ENCODE measurements at regions not wholly inside any gene's neighbourhood (a gene's known extent, or its start where the extent isn't known, plus 50 kb on each side); places are given as distances from the start of the nearest gene placed in this dataset.

DNA sequence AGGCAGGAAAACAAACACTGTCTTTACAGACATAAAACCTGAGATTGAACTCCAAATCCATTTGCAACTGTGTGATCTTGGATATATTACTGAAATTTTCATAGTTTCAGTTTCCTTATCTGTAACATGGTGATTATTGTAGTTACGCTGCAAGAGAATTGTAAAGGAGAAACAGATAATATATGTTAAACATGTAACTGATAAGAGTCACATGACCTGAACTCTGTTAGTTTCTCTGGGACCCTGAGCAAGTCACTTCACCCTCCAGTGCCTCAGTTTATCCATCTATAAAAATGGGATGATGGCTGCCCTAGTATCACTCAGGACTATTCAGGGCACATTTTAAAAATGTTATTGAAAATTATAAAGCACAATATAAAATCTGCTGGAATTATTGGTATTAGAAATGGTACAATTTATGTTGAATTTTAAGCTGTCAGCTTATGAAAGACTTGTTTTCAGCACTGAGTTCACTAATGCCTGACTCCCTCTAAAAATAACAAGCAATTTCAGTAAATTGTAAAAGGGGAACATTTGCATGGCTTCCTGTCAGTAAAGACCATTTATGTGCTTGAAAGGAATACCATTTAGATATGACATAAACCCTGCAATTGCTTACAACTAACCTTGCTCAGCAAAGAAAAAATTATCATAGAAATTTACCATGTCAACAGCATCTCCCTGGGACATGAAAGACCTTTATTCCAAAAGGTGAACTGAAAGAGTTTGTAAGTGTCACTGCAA is 393.5 kb downstream of the RAD51AP2 start:
- DNase-seq, result no peak

DNA sequence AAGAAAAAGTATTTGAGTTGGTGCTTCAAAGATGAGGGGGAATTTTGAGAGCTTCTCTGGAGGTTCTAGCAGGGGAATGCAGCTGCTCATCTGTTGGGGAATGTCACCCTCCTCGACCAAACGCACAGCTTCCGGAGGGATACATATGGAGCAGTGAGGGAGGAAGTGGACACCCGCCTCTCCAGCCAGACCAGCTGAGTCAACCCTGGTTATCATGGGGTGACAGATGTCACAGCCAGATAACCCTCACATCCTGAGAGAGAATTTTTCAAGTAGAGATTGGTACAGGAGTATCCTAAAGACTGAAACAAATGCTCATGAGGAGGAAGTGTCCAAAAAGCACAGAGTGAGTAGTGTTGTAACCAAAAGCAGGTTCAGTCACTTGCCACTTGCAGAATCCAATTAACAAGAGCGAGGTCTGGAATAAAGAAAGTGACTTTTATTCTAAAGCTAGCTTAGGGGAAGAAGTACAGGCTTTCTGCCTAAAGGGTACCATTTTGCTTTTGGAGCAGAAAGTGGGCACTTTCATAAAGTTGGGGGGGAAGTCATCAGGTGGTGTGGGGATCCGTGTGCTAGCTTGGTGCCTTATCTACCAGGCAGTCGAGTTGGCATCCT is 395.2 kb downstream of the RAD51AP2 start:
- DNase-seq, result no peak

GRCh38 chr2:17115466-17115865 is 402.8 kb downstream of the RAD51AP2 start:
- no peak for DNase-seq

DNA sequence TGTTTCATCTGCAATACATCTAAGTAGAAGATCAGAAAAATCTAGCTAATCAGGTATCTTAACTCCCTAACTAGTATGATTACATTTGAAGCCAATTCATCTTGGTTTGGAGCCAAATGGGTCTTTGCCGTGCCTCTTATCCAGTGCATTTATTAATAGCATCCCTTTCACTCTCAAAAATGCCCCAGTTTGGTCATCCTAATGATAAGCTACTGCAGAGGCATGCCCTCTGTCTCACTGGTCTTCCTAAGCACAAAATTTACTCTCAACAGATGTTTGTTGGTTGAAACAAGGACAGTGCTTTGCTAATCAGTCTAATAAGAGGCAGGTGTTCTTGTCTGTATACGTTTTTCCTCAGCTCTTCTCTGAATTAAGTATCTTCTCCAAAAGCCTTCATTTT is 403.2 kb downstream of the RAD51AP2 start:
- DNase-seq, result no peak

- no peak for DNase-seq
Observed at GRCh38 chr2:17107871-17108270, 410.4 kb downstream of the RAD51AP2 start.

GRCh38 chr2:17107151-17107550 is 411.1 kb downstream of the RAD51AP2 start:
- no peak for DNase-seq

DNA sequence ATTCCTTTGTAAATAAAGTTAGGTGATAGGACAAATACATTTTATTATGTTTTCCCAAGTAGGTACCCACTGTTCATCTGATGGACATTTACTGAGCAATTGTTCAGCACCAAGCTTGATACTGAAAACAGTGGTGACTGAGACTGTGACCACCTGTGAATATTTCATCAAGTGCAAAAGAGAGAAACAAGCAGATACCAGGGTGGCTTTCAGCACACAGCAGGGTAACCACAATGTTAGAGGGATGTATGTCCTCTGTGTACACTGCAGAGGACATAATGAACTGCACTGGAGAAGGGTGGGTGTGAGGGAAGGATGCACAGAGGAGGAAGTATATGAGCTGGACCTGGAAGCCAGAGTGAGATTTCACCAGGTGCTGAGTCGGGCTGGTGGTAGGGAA is 411.8 kb downstream of the RAD51AP2 start:
- DNase-seq, result no peak

- DNase-seq, result no peak
Observed at GRCh38 chr2:17104454-17104853, 413.8 kb downstream of the RAD51AP2 start.

DNA sequence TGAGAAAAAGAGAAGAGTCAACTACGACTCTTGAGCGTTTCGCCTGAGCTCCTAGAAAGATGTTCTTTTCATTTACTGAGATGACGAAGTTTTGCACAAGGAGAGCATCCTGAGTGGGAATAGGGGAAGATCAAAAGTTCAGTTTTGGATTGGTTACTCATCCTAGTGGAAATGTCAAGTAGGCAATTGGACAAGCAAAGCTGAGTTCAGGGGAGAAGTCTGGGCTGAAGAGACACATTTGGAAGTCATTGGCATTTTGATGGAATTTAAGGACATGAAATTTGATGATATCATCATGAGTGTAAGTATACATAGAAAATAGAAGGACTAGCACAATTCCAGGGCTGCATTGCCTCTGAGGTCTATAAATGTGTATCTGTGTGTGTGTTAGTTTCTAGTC is 416.6 kb downstream of the RAD51AP2 start:
- no peak for DNase-seq

GRCh38 chr2:17101091-17101490 is 417.1 kb downstream of the RAD51AP2 start:
- no peak for DNase-seq

GRCh38 chr2:17095340-17095739 is 422.9 kb downstream of the RAD51AP2 start:
- DNase-seq, result no peak

GRCh38 chr2:17093712-17094111 is 424.5 kb downstream of the RAD51AP2 start:
- no peak for DNase-seq

- DNase-seq, result no peak
Observed at GRCh38 chr2:17086990-17087389, 421.4 kb upstream of the CYRIA start.

DNA sequence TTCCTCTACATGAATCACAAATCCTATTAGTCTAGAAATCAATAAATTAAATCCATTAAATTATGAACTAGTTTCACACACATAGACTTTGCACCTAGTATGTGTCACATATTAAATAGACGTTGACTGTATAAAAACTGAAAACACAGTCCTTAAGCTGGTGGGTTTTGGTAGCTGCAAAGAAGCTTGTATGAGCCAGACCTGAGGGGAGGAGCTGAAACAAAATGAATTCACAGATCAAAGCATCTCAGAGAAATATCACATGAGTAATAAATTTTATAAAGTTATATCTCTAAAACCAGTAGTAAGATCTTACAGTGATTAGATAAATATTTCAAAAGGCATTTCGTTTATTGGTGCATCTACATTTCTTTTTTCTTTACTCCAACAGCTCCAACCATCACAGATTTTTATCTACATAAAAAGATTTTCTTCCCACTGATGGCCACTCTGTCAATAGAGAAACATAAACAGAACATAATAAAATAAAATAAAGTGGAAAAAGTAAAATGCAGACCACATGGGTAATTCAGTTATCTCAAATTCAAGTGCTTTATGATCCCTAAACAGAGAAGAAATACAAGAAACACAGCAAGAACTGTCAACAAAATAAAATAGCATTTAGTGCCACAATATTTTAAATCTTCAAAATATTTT is 420.0 kb upstream of the CYRIA start:
- DNase-seq, result no peak

- DNase-seq, result no peak
Observed at GRCh38 chr2:17084877-17085276, 419.2 kb upstream of the CYRIA start.

DNA sequence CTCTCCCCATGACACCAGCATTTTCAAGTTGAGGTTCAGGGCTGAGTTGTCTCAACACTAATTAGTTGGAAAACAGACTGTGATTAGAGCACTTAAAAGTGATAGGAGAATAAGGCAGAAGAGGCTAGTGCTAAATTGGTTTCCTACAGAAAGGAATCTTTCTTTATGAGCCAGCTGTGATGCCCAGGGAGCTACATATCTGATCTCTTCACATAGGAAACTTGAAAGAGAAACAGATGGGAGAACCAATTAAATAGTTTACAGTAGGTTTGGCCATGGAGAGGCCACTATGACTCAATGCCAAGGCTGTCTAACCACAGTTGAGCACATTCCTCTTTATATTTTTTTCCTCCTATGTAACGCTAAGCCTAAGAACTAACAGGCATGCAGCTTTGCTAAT is 418.3 kb upstream of the CYRIA start:
- no peak for DNase-seq

DNA sequence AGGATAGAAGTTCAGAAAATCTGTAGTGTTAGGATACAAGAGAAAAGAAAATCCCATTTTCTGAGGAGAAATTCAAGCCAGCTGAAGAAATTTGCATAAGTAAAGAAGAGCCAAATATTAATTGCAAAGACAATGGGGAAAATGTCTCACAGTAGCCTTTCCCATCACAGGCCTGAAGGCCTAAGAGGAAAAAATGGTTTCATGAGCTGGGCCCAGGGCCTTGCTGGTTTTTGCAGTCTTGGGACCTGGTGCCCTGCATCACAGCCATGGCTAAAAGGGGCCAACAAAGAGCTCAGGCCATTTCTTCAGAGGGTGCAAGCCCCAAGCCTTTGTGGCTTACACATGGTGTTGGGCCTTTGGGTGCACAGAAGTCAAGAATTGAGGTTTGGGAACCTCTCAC is 413.6 kb upstream of the CYRIA start:
- DNase-seq, result no peak

DNA sequence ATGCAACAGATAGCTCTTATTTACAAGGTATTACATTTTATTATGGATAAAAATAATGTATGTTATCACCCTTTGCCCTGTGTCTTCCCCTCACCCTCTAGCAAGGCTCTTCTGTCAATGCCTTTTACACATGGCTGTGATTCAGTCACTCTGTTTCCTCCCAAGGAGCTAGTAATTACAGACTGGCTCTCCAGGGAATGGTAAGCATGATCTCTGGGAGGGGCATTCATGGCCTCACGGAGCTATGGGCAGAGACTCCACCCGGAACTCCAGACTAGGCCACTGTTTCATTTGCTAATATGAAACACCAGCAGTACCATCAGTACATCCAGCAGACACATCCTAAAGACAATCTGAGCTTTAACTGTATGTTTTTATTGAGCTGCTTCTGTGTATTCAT is 410.9 kb upstream of the CYRIA start:
- DNase-seq, result no peak

- DNase-seq, result no peak
Observed at GRCh38 chr2:17070711-17071110, 405.1 kb upstream of the CYRIA start.

- no peak for DNase-seq
Observed at GRCh38 chr2:17069564-17069963, 403.9 kb upstream of the CYRIA start.

DNA sequence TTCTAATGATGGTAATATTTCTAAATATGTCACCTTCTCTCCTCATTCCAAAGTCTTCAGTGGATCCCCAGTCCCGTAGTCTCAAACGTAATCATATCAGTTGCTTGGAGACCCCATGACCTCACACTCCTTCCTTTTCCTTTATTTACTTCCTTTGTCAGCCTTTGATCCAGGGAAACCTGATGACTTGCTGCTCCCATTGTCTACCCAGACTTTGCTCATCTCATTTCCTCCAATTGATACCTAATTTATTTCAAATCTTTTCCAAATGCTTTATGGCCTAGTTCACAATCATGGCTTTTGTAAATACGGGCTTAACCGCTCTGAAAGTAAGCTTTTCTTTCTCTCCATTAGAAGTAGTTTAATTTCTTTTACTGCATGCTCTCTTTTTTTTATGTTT is 402.4 kb upstream of the CYRIA start:
- no peak for DNase-seq

DNA sequence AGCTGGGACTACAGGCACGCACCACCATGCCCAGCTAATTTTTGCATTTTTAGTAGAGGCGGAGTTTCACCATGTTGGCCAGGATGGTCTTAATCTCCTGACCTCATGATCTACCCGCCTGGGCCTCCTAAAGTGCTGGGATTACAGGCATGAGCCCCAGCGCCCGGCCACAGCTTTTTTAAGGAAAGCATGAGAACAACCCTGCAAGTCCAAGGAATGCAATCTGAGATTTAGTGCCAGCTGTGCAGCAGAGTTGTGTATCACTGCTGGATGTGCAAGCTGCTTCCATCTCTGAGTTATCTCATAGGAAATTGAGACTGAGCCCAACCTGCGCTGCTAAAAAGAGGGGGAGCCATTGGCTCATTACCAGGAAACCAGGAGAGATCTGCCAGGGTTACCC is 399.9 kb upstream of the CYRIA start:
- no peak for DNase-seq

- no peak for DNase-seq
Observed at GRCh38 chr2:17061028-17061427, 395.4 kb upstream of the CYRIA start.

- no peak for DNase-seq
Observed at GRCh38 chr2:17059458-17059857, 393.8 kb upstream of the CYRIA start.

Measured in T-helper 1 cell (primary cell).